ENCODE measurements at regions not wholly inside any gene's neighbourhood (a gene's known extent, or its start where the extent isn't known, plus 50 kb on each side); places are given as distances from the start of the nearest gene placed in this dataset.

GRCh38 chr12:4144676-4145075 lies 128.9 kb upstream of the CCND2 start:
- Histone ChIP-seq H2AFZ (no peak overlapping the region), H3K4me1 (ENCODE audit: insufficient read depth) (peaks cover 42% of the 10 kb centered on the region), H3K36me3 (ENCODE audit: insufficient read depth) (no peaks in the 10 kb centered on the region), H3K27me3 (ENCODE audit: insufficient read depth) (no peaks in the 10 kb centered on the region), H3K27ac (ENCODE audit: low read depth) (no peak overlapping the region), H3K9me2 (ENCODE audit: insufficient read depth) (no peaks in the 10 kb centered on the region), H3K4me2 (no peak overlapping the region), H3K4me3 (no peak overlapping the region), H3F3A (replicated peaks; ENCODE audit: low read depth) (no peaks in the 10 kb centered on the region; the same call in 1 of the 2 replicates), H3K79me2 (replicated peaks; ENCODE audit: insufficient read depth) (no peaks in the 10 kb centered on the region), H4K20me1 (replicated peaks; ENCODE audit: insufficient read depth) (no peaks in the 10 kb centered on the region)
- H3K27me3 Mint-ChIP-seq (ENCODE audit: insufficient read depth, low read depth, poor library complexity): peaks cover 3% of the 10 kb centered on the region
- peaks cover 40% of the 10 kb centered on the region for H3K4me1 Mint-ChIP-seq
- DNase-seq (ENCODE audit: low spot score) (no peak), ATAC-seq (no peak)
- TF ChIP-seq EZH2phosphoT487 (IDR thresholded peaks at IDR 0.05; ENCODE audit: unreplicated experiment): no peak
- TF ChIP-seq ZNF331 (CRISPR knock-in tag; IDR thresholded peaks at IDR 0.05; ENCODE audit: low read depth): no peak
- TF ChIP-seq CTCF (conservative IDR thresholded peaks at IDR 0.05; ENCODE audit: low read depth in 2 of 2): no peak
- TF ChIP-seq NANOG (IDR thresholded peaks at IDR 0.05; ENCODE audit: borderline replicate concordance): no peak
- TF ChIP-seq STAT1 (IDR thresholded peaks at IDR 0.05; ENCODE audit: unreplicated experiment): no peak
- TF ChIP-seq POLR2AphosphoS5 (IDR thresholded peaks at IDR 0.05; ENCODE audit: low read depth): no peak
- TF ChIP-seq ETS1 (IDR thresholded peaks at IDR 0.05): no peak
- no peak for TF ChIP-seq CREB1 (CRISPR knock-in tag; IDR thresholded peaks at IDR 0.05; ENCODE audit: low read depth)
- no peak for TF ChIP-seq ZNF462 (CRISPR knock-in tag; IDR thresholded peaks at IDR 0.05)
- no peak for TF ChIP-seq REST (IDR thresholded peaks at IDR 0.05; ENCODE audit: unreplicated experiment)
- no peak for TF ChIP-seq JUNB (IDR thresholded peaks at IDR 0.05; ENCODE audit: unreplicated experiment)
- TF ChIP-seq ZNF114 (CRISPR knock-in tag; IDR thresholded peaks at IDR 0.05): no peak
- no peak for TF ChIP-seq EZH2 (IDR thresholded peaks at IDR 0.05; ENCODE audit: low read depth, unreplicated experiment)
- H3K4me3 Mint-ChIP-seq: no peak overlapping the region
- H3K9me3 Mint-ChIP-seq: peaks cover 10% of the 10 kb centered on the region
- H3K36me3 Mint-ChIP-seq (ENCODE audit: low read depth): peaks cover 14% of the 10 kb centered on the region; the same call in 2 of the 3 replicates
- H3K27ac Mint-ChIP-seq: no peak overlapping the region

Data from GM23338 (cell line).